HG03108 (cell line): ENCODE measurements at regions not wholly inside any gene's neighbourhood (a gene's known extent, or its start where the extent isn't known, plus 50 kb on each side); places are given as distances from the start of the nearest gene placed in this dataset.

Source experiments
- ATAC-seq: cut with Tn5 transposase; IDR thresholded peaks from one replicate; pipeline ENCODE4 v1.9.1; 2021; ENCODE audit warnings: moderate library complexity; ENCODE audit not compliant: unreplicated experiment

- ATAC-seq: no peak
These were observed 75.3 kb upstream of the DNAH5 start for GRCh38 chr5:14019768-14020290.

- no peak for ATAC-seq
These were observed 73.4 kb upstream of the DNAH5 start for GRCh38 chr5:14017904-14018303.

- no peak for ATAC-seq
These were observed 72.1 kb upstream of the DNAH5 start for GRCh38 chr5:14016549-14016948.

GRCh38 chr5:14011089-14012020 is 66.9 kb upstream of the DNAH5 start:
- peak; percentile 86 for ATAC-seq

GRCh38 chr5:14009575-14009974 is 65.1 kb upstream of the DNAH5 start:
- no peak for ATAC-seq

- ATAC-seq: no peak
These were observed 64.4 kb upstream of the DNAH5 start for GRCh38 chr5:14008819-14009311.

GRCh38 chr5:14006823-14007520 is 62.5 kb upstream of the DNAH5 start:
- ATAC-seq: no peak

GRCh38 chr5:14004598-14005394 is 60.3 kb upstream of the DNAH5 start:
- no peak for ATAC-seq

GRCh38 chr5:14003936-14004335 is 59.4 kb upstream of the DNAH5 start:
- ATAC-seq: no peak

GRCh38 chr5:14003513-14003912 is 59.0 kb upstream of the DNAH5 start:
- no peak for ATAC-seq

- no peak for ATAC-seq
These were observed 53.8 kb upstream of the DNAH5 start for GRCh38 chr5:13998254-13998653.

GRCh38 chr5:13997514-13997913 is 53.0 kb upstream of the DNAH5 start:
- no peak for ATAC-seq

GRCh38 chr5:13994621-13995253 is 50.2 kb upstream of the DNAH5 start:
- ATAC-seq: no peak
